H9 (cell line): ENCODE measurements at regions not wholly inside any gene's neighbourhood (a gene's known extent, or its start where the extent isn't known, plus 50 kb on each side); places are given as distances from the start of the nearest gene placed in this dataset.

Source experiments
- DNase-seq: peaks from one replicate; pipeline ENCODE4 v3.0.0-alpha.2; 2017
- H2AFZ ChIP-seq: one replicate; pipeline ENCODE4 v1.6.1; 2013; ENCODE audit warnings: mild to moderate bottlenecking, low read length, control low read depth, moderate library complexity
- H2AK5ac ChIP-seq: 2 replicates; pipeline ENCODE4 v1.6.1; 2013; ENCODE audit warnings: low read length, control low read depth, mixed read lengths; ENCODE audit not compliant: insufficient read length
- H2BK120ac ChIP-seq: one replicate; pipeline ENCODE4 v1.6.1; 2013; ENCODE audit warnings: low read depth, mild to moderate bottlenecking, low read length, control low read depth, inconsistent platforms; ENCODE audit not compliant: poor library complexity, severe bottlenecking
- H2BK12ac ChIP-seq: 2 replicates; pipeline ENCODE4 v1.6.1; 2013; ENCODE audit warnings: low read length, control low read depth, mixed read lengths, low read depth; ENCODE audit not compliant: insufficient read length
- H2BK15ac ChIP-seq: 2 replicates; pipeline ENCODE4 v1.6.1; 2013; ENCODE audit warnings: low read depth, low read length, control low read depth
- H2BK20ac ChIP-seq: one replicate; pipeline ENCODE4 v1.6.1; 2013; ENCODE audit warnings: low read depth, mild to moderate bottlenecking, low read length, control low read depth, inconsistent platforms; ENCODE audit not compliant: poor library complexity, severe bottlenecking
- H2BK5ac ChIP-seq: 2 replicates; pipeline ENCODE4 v1.6.1; 2013; ENCODE audit warnings: low read length, control low read depth, mixed read lengths; ENCODE audit not compliant: insufficient read length
- H3K14ac ChIP-seq: 2 replicates; pipeline ENCODE4 v1.6.1; 2013; ENCODE audit warnings: low read length, control low read depth; ENCODE audit not compliant: insufficient read depth
- H3K18ac ChIP-seq: 2 replicates; pipeline ENCODE4 v1.6.1; 2013; ENCODE audit warnings: low read depth, mild to moderate bottlenecking, mixed read lengths, low read length, control low read depth; ENCODE audit not compliant: insufficient read length
- H3K23ac ChIP-seq: 2 replicates; pipeline ENCODE4 v1.6.1; 2013; ENCODE audit warnings: low read length, control low read depth, mixed read lengths, low read depth; ENCODE audit not compliant: insufficient read length
- H3K23me2 ChIP-seq: 2 replicates; pipeline ENCODE4 v1.6.1; 2013; ENCODE audit warnings: low read depth, mild to moderate bottlenecking, mixed read lengths, low read length, control low read depth; ENCODE audit not compliant: insufficient read length, poor library complexity, severe bottlenecking
- H3K27ac ChIP-seq: 2 replicates; pipeline ENCODE4 v1.5.1; 2013; ENCODE audit warnings: low read length, control low read depth, mixed read lengths, low read depth; ENCODE audit not compliant: insufficient read length
- H3K27me3 ChIP-seq: 2 replicates; pipeline ENCODE4 v1.6.1; 2013; ENCODE audit warnings: low read length, control low read depth, inconsistent platforms; ENCODE audit not compliant: insufficient read depth
- H3K4ac ChIP-seq: 2 replicates; pipeline ENCODE4 v1.6.1; 2013; ENCODE audit warnings: low read depth, mild to moderate bottlenecking, control low read depth, inconsistent platforms, low read length, moderate library complexity
- H3K4me1 ChIP-seq: 2 replicates; pipeline ENCODE4 v1.6.1; 2013; ENCODE audit warnings: low read length, control low read depth, inconsistent platforms; ENCODE audit not compliant: insufficient read depth
- H3K4me2 ChIP-seq: 2 replicates; pipeline ENCODE4 v1.6.1; 2013; ENCODE audit warnings: low read length, control low read depth, mixed read lengths; ENCODE audit not compliant: insufficient read length, insufficient read depth
- H3K56ac ChIP-seq: 2 replicates; pipeline ENCODE4 v1.6.1; 2013; ENCODE audit warnings: low read depth, mild to moderate bottlenecking, mixed read lengths, low read length, control low read depth; ENCODE audit not compliant: insufficient read length
- H3K79me1 ChIP-seq: 2 replicates; pipeline ENCODE4 v1.6.1; 2013; ENCODE audit warnings: low read depth, mild to moderate bottlenecking, moderate library complexity, low read length, control low read depth, inconsistent platforms; ENCODE audit not compliant: insufficient read depth, poor library complexity, severe bottlenecking
- H3K79me2 ChIP-seq: 2 replicates; pipeline ENCODE4 v1.6.1; 2013; ENCODE audit warnings: low read length, control low read depth, inconsistent platforms; ENCODE audit not compliant: insufficient read depth
- H3K9ac ChIP-seq: 2 replicates; pipeline ENCODE4 v1.6.1; 2013; ENCODE audit warnings: low read length, control low read depth, mixed read lengths; ENCODE audit not compliant: insufficient read length; ENCODE audit errors: extremely low read depth
- H3K9me3 ChIP-seq: one replicate; pipeline ENCODE4 v1.6.1; 2013; ENCODE audit warnings: low read depth, low read length, inconsistent platforms; ENCODE audit not compliant: control insufficient read depth
- H3T11ph ChIP-seq: one replicate; pipeline ENCODE4 v1.6.1; 2013; ENCODE audit warnings: mild to moderate bottlenecking, low read length, control low read depth, inconsistent platforms
- H4K20me1 ChIP-seq: one replicate; pipeline ENCODE4 v1.6.1; 2013; ENCODE audit not compliant: control insufficient read depth, insufficient read length, insufficient read depth
- H4K5ac ChIP-seq: 2 replicates; pipeline ENCODE4 v1.6.1; 2013; ENCODE audit warnings: low read depth, mild to moderate bottlenecking, mixed read lengths, low read length, control low read depth; ENCODE audit not compliant: insufficient read length
- H4K8ac ChIP-seq: replicated peaks from 2 replicates; pipeline ENCODE4 v1.6.1; 2013; ENCODE audit warnings: low read length, control low read depth, mixed read lengths, low read depth; ENCODE audit not compliant: insufficient read length
- H4K91ac ChIP-seq: 2 replicates; pipeline ENCODE4 v1.6.1; 2013; ENCODE audit warnings: low read depth, mild to moderate bottlenecking, moderate library complexity, mixed read lengths, low read length, control low read depth; ENCODE audit not compliant: insufficient read length
- H3K27ac Mint-ChIP-seq, 3 experiments: 2 replicates in 2 of 3; 3 replicates in 1 of 3; pipeline ENCODE4 v1.8.0; 2020 to 2021; ENCODE audit warnings: mixed read lengths in 3 of 3, mild to moderate bottlenecking in 1 of 3, moderate library complexity in 1 of 3
- H3K27me3 Mint-ChIP-seq: 2 replicates; pipeline ENCODE4 v1.8.0; 2021; ENCODE audit warnings: low read depth, mild to moderate bottlenecking, moderate library complexity, mixed read lengths
- H3K36me3 Mint-ChIP-seq, 3 experiments: 2 replicates in 2 of 3; 3 replicates in 1 of 3; pipeline ENCODE4 v1.8.0; 2020 to 2021; ENCODE audit warnings: low read depth in 3 of 3, mixed read lengths in 3 of 3; ENCODE audit not compliant: insufficient read depth in 1 of 3
- H3K4me1 Mint-ChIP-seq, 2 experiments: 2 replicates each; pipeline ENCODE4 v1.8.0; 2020; ENCODE audit warnings: mixed read lengths in 2 of 2
- H3K4me3 Mint-ChIP-seq, 2 experiments: 2 replicates in 1 of 2; 3 replicates in 1 of 2; pipeline ENCODE4 v1.8.0; 2020 to 2021; ENCODE audit warnings: mild to moderate bottlenecking in 2 of 2, mixed read lengths in 2 of 2, moderate library complexity in 1 of 2
- H3K9me3 Mint-ChIP-seq, 2 experiments: 2 replicates in 1 of 2; 3 replicates in 1 of 2; pipeline ENCODE4 v1.8.0; 2020; ENCODE audit warnings: mild to moderate bottlenecking in 2 of 2, mixed read lengths in 2 of 2, moderate library complexity in 1 of 2
- WGBS: extraction: QIAGEN DNeasy Blood & Tissue Kit; methylation state at CpG from one replicate; pipeline ENCODE4 v1.1.7; 2013; ENCODE audit warnings: missing lambda C conversion rate, low lambda C conversion rate, mixed read lengths; ENCODE audit not compliant: insufficient read length; ENCODE audit errors: extremely low coverage; 5-methylcytosine and 5-hydroxymethylcytosine counted together
- TF ChIP-seq, protein P1 (sequence below): fragments of 200-600 bp; sonication (generic); conservative IDR thresholded peaks from 3 replicates; pipeline ENCODE4 v1.8.0; 2021; ENCODE audit warnings: antibody characterized with exemption, mild to moderate bottlenecking

DNA sequence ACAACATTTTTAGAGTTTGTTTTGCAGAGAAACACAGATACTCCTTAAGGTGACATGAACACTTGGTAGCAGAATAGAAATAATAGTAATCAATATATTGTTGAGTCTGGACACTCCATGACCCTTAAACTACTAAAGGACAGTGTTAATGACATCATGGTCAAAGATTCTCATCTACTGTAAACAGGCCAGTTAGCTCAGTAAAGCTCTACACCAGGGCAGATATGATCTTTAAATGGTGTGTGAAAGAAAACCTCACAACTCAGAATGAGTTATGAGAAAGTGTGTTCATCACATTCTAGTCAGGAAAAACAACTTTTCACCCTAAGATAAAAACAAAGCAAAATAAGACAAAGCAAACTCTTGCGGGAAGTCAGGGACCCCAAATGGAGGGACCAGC lies 58.1 kb upstream of the ADAMTS5 start:
- no peak overlapping the region for H2BK120ac ChIP-seq
- H3K27me3 Mint-ChIP-seq: no peaks in the 10 kb centered on the region
- H3K18ac ChIP-seq: no peak overlapping the region
- WGBS: no CpG with 5 or more reads among the region's 1 CpG
- no peak overlapping the region for H3K9ac ChIP-seq
- no peaks in the 10 kb centered on the region for H3K27me3 ChIP-seq
- no peak overlapping the region for H3K23ac ChIP-seq
- H3K14ac ChIP-seq: no peak overlapping the region
- H3K9me3 Mint-ChIP-seq: no peaks in the 10 kb centered on the region
- peak overlapping the region in 1 of 2 experiments; percentile 6; a peak in 1 of 5 replicates for H3K4me3 Mint-ChIP-seq
- H3K4me1 ChIP-seq: no peaks in the 10 kb centered on the region; the same call in 1 of the 2 replicates
- H3K9me3 ChIP-seq: no peaks in the 10 kb centered on the region
- H3K4me1 Mint-ChIP-seq: peaks cover 28 to 30% of the 10 kb centered on the region in 2 experiments
- H2BK15ac ChIP-seq: no peak overlapping the region
- H3K27ac Mint-ChIP-seq: peak overlapping the region in 1 of 3 experiments; percentile 90; a peak in 4 of 7 replicates
- H3K4me2 ChIP-seq: no peak overlapping the region
- no peaks in the 10 kb centered on the region for H3K79me1 ChIP-seq
- H2BK20ac ChIP-seq: no peak overlapping the region
- DNase-seq: no peak
- no peak overlapping the region for H4K5ac ChIP-seq
- H4K91ac ChIP-seq: no peak overlapping the region
- no peaks in the 10 kb centered on the region for H3K79me2 ChIP-seq
- no peak overlapping the region for H3K4ac ChIP-seq
- no peak overlapping the region for H3K56ac ChIP-seq
- no peak overlapping the region for H2AK5ac ChIP-seq
- H3K36me3 Mint-ChIP-seq: no peaks in the 10 kb centered on the region
- H3K23me2 ChIP-seq: no peaks in the 10 kb centered on the region
- no peak overlapping the region for H3T11ph ChIP-seq
- H2BK12ac ChIP-seq: no peak overlapping the region
- H3K27ac ChIP-seq: no peak overlapping the region
- no peak overlapping the region for H4K8ac ChIP-seq
- no peak overlapping the region for H2BK5ac ChIP-seq
- TF ChIP-seq, protein P1, sequence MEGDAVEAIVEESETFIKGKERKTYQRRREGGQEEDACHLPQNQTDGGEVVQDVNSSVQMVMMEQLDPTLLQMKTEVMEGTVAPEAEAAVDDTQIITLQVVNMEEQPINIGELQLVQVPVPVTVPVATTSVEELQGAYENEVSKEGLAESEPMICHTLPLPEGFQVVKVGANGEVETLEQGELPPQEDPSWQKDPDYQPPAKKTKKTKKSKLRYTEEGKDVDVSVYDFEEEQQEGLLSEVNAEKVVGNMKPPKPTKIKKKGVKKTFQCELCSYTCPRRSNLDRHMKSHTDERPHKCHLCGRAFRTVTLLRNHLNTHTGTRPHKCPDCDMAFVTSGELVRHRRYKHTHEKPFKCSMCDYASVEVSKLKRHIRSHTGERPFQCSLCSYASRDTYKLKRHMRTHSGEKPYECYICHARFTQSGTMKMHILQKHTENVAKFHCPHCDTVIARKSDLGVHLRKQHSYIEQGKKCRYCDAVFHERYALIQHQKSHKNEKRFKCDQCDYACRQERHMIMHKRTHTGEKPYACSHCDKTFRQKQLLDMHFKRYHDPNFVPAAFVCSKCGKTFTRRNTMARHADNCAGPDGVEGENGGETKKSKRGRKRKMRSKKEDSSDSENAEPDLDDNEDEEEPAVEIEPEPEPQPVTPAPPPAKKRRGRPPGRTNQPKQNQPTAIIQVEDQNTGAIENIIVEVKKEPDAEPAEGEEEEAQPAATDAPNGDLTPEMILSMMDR: no peak
- no peaks in the 10 kb centered on the region for H4K20me1 ChIP-seq
- H2AFZ ChIP-seq: no peak overlapping the region
